Stimulated activated CD8-positive, alpha-beta memory T cell treated with anti-CD3 and anti-CD28 coated beads, Interleukin-2, amount 100 ng/mL, for 48 hours (primary cell): ENCODE measurements at regions not wholly inside any gene's neighbourhood (a gene's known extent, or its start where the extent isn't known, plus 50 kb on each side); places are given as distances from the start of the nearest gene placed in this dataset.
"Not testable (repeated sequence)": the region's sequence is repeated elsewhere in the genome, so short reads cannot be mapped to it uniquely, and the experiment has no call there.

ENCODE experiments used
- DNase-seq, 2 donors: peaks; one replicate each; pipeline ENCODE4 v3.0.0-alpha.2; 2020; ENCODE audit warnings: low read depth in 2 of 2

GRCh38 chr12:131274906-131275305 lies 321.2 kb downstream of the ADGRD1 start:
- no peak for DNase-seq

GRCh38 chr12:131275824-131276223 lies 322.1 kb downstream of the ADGRD1 start:
- DNase-seq: no peak

- no peak for DNase-seq
These were observed 322.9 kb downstream of the ADGRD1 start for GRCh38 chr12:131276501-131277185.

- DNase-seq: not testable (repeated sequence)
These were observed 323.7 kb downstream of the ADGRD1 start for GRCh38 chr12:131277186-131278091.

GRCh38 chr12:131278451-131279115 lies 324.9 kb downstream of the ADGRD1 start:
- DNase-seq: not testable (repeated sequence)

GRCh38 chr12:131279281-131279921 lies 325.7 kb downstream of the ADGRD1 start:
- DNase-seq: no peak

- DNase-seq: no peak
These were observed 326.7 kb downstream of the ADGRD1 start for GRCh38 chr12:131280426-131280825.

GRCh38 chr12:131281016-131281415 lies 327.3 kb downstream of the ADGRD1 start:
- no peak for DNase-seq

GRCh38 chr12:131282292-131283080 lies 328.8 kb downstream of the ADGRD1 start:
- DNase-seq: no peak

- DNase-seq: no peak
These were observed 329.6 kb downstream of the ADGRD1 start for GRCh38 chr12:131283191-131283861.

- not testable (repeated sequence) for DNase-seq
These were observed 330.4 kb downstream of the ADGRD1 start for GRCh38 chr12:131283862-131284825.

- not testable (repeated sequence) for DNase-seq
These were observed 331.5 kb downstream of the ADGRD1 start for GRCh38 chr12:131284954-131285904.

GRCh38 chr12:131285905-131286295 lies 332.2 kb downstream of the ADGRD1 start:
- not testable (repeated sequence) for DNase-seq

- not testable (repeated sequence) for DNase-seq
These were observed 332.6 kb downstream of the ADGRD1 start for GRCh38 chr12:131286301-131286700.

GRCh38 chr12:131287015-131287937 lies 333.6 kb downstream of the ADGRD1 start:
- DNase-seq: no peak

- no peak for DNase-seq
These were observed 334.4 kb downstream of the ADGRD1 start for GRCh38 chr12:131287938-131288764.
